Stimulated activated CD4-positive, alpha-beta T cell treated with anti-CD3 and anti-CD28 coated beads, Interleukin-1b, Interleukin-23, amount 100 ng/mL, for 24 hours (primary cell): ENCODE measurements at regions not wholly inside any gene's neighbourhood (a gene's known extent, or its start where the extent isn't known, plus 50 kb on each side); places are given as distances from the start of the nearest gene placed in this dataset.

ENCODE experiments used
- DNase-seq, 4 experiments: peaks; one replicate each; pipeline ENCODE4 v3.0.0-alpha.2; 2020; ENCODE audit warnings: low read depth in 4 of 4, low spot score in 1 of 4

DNA sequence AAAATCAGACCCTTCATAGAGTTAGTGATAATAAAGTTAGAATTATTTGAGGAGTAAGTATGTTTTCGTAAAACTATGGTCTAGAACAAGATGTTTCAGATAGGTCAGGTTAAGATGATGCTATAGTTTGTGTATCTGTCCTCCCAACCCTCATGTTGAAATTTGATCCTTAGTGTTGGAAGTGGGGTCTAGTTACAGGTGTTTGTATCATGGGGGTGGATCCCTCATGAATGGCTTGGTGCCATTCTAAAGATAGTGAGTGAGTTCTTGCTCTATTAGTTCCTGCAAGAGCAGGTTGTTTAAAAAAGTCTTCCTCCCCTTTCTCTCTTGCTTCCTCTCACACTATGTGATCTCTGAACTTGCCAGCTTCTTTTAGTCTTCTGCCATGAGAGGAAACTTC, 707.3 kb upstream of the FOXG1 start:
- no peak for DNase-seq

DNA sequence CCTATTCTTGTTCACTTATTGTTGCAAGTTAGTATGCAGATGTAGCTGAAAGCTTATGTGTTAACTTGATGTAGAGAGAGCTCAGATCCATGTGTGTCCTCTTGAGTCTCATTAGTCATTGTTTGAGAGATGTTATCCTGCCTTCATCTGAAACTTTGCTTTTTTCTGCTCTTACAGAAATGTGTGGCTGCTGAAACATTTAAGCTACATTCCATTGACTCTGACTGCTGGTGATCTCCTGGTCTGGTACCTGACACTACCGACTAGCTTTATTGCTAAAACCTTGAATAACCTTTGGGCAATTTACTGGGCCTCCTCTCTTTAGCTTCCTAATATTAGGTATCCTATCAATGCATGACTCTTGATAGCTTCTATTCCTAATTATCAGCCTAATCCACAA, 705.6 kb upstream of the FOXG1 start:
- no peak for DNase-seq

DNA sequence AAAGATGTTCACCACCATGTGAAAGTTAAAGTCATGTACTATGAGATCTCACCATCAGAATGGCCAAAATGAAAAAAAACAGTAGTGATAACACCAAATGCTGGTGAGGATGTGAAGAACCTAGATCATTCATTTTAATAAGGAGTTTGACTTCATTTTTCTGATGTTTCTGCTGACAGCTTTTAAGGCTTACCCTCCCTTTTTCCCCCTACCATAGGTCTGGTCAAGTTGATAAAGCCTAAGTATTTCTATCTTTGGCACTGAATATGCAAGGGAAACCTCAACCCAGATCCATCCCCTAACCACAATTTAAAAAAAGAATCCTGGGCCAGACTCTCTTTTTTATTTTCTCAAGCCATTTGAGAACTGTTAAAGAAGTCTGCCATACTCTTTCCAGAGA, 689.6 kb upstream of the FOXG1 start:
- no peak for DNase-seq

DNA sequence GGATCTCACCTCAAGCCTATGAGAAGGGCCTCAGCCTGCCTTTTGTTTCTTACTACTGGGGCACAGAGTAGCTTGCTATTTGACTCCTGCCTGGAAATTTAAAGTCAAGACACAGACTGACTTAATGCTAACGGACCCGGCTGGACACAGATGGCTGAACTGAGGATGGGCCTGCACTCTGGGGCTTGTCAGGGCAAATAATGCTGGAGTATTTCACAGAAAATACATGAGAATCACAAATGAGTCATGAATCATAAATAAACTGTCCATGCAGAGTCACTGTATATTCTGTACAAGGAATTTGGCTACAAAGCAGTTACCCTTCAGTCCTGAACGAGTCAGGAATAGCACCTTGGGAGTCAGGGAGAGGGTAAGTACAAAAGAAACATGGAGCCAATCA, 683.2 kb upstream of the FOXG1 start:
- no peak for DNase-seq

DNA sequence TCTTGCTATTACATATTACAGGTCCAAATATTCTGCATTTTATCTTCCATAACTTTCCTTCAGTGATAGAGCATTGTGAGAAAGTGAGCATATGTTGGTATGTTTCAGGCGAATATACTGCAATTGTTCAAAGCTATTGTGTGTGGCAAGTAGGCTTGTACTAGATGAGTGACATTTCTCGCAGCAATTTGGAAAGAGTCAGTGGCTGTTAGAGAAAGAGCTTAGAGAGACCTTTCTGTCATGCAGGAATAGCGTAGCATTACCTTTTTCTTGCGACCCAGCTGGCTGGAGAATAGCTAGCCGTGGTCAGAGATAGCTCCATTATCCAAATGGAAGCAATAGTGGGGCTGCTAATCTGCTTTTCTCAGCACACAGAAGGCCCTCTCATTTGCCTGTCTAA, 678.5 kb upstream of the FOXG1 start:
- DNase-seq, result no peak

DNA sequence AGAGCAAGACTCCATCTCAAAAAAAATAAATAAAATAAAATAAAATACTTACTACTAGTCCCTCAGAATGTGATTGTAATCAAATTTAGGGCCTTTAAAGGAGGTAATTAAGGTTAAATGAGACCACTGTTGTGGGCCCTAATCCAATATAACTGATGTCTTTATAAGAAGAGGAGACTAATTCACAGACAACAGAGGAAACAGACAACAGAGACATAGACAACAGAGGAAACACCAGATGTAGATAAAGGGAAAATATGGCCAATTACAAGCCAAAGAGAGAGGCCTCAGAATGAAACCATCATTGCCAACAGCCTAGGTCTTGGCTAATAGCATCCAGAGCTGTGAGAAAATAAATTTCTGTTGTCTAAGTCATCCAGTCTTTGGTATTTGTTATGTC, 669.0 kb upstream of the FOXG1 start:
- DNase-seq, result no peak

DNA sequence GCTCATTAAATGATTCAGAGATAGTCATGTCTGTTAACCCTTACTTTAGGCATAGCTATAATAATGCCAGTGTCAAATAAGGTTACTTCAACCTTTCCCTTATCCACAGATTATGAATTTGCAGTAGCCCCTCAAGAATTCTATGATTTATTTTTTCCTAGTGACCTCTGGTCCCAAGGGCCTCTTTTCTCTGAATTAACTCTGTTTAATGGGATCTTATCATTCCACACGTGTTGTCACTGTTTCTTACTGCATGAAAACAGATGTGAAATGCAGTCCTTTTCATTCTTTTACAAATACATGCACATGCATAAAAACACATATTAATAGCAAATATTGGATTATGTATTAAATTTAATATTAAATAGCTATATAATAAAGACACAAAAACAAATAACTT, 667.7 kb upstream of the FOXG1 start:
- no peak for DNase-seq

DNA sequence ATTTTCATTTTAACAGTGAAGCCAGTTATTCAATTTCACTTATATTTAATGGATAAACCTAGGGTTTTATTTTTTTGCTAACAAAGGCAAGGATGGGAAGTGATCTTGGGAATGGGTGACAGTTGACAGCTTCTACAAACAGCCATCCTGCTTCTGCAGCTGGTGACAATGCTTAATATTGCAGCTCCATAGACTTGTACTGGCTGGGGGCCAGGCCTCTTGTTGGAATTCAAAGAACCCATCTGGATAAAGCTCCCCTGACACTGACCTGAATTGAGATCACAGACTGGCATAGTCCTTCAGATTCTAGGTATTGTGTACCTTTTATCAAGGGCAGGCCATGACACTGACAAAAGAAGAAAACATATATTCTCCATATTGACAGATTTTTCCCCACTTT, 664.6 kb upstream of the FOXG1 start:
- no peak for DNase-seq

DNA sequence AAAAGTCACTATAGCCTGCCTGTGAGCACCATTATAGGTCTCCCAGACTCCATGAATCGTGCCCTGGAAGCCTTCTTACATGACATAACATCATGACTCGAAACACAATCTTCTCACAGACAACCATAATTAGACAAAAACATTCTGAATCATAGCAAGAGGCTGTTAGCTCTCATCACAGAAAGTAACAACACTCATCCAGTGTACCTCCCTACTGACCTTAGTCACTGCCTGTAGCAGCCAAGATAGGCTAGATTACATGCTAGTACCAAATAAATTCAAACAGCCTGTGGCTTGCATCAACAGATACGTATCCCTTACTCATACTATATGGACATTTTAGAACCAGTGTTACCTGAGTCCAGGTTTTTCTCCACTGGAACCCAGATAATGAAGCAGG, 663.8 kb upstream of the FOXG1 start:
- DNase-seq, result no peak

DNA sequence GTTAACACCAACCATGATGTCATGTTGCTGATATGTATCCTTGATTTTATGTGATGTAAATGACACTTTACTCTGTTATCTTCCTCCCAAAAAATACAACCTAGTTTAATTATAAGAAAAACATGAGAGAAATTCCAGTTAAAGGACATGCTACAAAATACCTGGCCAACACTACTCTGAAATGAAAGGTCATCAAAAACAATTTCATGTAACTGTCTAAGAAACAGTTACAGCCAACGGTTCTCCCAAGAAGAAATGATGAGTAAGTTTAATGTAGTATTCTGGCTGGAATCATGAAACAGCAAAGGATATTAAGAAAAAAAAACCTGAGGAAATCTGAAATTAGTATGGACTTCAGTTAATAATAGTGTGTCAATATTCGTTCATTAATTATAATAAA, 653.3 kb upstream of the FOXG1 start:
- DNase-seq, result no peak

DNA sequence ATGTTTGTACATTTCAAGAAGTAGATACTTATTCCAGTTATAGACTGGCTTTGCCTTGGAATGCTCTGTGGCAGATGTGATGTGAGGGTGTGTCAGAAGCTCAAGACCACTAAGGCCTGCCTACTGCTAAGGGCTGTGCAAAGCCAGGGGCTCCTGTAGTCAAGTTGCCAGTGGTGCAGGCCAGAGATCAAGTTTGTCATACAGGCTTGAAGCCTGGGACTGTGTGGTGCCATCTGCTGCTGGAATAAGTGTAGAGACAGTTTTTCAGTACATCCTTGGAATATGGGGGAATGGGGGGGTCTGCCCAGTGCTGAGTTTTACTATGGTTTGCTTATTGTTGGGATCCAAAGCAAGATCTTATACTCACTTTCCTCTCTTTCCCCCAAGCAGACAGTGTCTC, 649.9 kb upstream of the FOXG1 start:
- DNase-seq, result no peak

DNA sequence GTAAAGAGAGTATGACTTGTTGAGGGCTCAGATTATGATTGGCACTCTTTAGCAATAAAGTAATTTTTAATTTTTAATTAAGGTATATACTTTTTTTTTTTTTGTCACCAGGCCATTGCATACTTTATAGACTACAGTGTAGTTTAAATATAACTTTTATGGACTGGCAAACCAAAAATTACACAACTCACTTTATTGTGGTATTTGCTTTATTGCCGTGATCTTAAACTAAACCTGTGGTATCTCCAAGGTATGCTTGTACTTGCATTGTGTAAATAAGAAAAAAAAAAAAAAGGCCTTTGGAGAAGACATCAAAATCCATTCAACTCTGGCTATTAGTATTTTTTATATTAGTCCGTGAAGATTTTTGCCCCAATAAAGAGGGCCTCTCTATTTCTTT, 646.7 kb upstream of the FOXG1 start:
- no peak for DNase-seq

DNA sequence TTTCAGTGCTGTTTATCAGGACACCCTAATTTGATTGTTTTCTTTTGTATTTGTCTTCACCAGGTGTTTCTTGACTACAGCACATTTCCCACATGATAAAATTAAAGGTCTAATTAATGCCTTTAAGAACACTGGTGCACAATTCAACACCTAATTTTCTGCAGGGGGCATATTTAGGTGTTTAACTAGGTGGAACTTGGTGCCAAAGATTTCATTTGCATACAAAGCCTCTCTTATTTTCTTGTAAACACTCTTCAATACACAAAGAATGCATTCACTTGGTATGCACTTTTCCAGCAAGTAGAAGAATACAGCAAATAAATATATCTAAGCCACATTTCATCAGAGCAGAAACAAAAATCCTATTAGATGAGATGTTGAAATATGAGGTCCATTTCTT, 646.2 kb upstream of the FOXG1 start:
- no peak for DNase-seq

DNA sequence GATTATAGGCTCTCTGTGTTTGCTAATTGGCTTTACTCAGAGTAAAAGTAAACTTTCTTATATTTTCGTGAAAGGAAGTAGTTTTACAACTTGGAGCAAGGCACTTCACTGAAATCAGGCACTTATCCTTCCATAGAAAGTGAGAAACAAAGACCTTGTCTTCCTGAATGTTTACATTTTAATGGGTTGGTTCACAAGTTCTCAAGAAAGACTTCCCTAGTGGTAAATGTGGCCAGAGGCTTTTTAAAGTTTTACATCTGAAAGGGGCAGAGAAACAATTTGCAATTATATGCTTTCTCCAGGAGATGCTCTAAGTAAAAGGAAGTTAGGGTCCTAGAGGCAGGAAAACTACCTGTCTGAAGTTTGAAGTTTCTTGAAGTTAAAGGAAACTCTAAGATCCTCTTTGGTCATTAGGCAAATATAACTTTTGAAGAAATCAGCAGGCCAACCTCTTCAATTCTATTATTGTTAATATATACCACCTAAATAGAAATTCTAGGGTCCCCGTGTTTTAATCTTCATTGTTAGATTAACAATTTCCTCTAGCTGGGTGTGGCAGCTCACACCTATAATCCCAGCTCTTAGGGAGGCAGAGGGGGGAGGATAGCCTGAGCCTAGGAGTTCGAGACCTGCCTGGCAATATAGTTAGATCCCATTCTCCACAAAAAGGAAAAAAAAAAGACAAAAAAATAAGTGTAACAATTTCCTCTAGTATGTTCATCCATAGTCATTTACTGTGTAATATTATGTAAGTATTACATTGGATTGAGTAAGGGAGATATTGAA, 644.9 kb upstream of the FOXG1 start:
- no peak for DNase-seq

DNA sequence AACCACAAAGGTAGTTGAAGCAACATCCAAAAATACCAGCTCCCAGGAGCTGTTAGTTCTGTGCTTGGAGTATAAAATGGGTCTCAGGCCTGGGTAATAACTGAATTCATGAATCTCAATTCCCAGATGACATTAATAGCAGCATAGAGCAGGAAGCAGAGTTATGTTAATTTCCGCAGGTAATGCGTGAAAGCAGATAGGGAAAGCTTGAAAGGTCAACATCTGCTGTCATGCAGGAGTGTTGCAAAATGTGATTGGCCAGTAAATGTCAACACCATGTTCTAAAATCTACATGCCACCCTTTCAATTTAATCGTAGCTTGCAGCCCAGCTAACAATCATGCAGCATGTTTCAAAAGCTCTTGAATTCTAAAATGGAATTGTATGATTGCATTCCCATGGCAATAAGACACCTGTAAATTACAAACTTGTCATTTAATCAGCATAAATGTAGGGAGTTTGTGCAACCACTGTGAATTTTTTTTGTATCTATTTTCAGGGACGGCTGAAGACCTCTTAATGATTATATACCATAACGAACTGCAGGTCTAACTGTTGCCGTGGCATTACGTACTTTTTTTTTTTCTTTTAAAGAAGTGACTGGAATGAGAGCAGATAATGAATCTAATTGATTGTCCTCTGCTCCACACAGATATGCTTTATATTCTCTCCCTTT, 635.8 kb upstream of the FOXG1 start:
- no peak for DNase-seq

DNA sequence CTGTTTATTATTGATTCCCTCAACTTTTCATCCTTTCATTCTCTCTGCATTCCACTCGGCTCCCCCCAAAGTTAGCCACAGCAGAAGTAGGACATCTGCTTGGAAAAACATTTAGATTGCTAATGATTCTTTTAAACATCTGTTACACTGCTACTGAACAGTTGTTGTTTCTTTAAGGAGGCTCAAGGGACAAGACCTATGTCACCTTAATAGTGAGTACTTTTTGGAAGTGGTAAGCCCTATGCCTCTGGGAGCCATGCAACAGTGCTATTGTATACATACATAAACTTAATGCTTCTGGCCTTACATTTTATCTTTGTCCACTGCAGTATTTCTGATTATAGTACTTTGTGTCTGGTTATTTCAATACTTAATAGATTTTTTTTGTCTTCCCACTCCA, 628.2 kb upstream of the FOXG1 start:
- no peak for DNase-seq

DNA sequence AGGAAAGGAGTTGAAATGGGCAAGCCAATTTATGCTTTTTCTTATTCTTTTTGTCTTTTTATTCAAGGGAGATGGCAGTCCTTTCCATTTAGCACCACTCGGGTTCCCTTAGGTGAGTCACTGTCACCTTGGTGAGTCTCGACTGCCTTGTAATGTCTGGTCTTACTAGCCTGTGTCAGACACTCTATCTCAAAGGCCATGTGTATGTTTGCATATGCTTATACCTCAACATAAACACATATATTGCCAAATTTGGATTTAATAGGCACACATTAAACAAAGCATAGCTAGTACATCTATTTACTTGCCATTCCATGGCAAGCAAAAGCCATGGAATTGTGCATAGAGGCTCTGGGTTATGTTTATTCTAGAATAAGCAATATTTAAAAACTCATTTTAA, 624.9 kb upstream of the FOXG1 start:
- DNase-seq, result no peak

DNA sequence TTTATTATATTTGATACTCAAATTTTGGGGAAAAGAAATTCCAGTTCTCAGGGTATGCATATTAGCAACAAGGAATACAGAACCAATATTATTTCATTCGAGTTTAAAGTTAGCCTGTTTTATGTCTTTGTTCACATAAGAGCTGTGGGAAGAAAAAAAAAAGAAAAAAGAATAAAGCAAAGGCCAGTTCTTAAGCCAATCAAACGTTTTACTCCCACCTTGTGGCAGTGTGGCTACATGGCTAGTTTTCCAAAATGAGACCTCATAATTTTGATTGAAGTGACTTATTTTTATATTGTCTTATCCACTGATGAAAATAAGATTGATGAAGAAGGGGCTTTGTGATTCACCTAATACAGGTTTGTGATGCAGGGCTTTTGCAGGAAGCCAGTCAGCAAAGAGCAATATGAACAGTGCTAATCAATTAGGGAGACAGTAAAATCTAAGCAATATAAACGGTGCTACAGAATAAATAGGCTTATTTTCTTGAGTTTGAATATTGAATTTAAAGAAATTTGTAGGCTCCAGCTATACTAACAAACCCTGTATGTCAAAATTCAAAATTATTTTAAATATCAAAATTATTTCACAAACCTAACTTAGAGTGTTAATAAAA, 624.1 kb upstream of the FOXG1 start:
- DNase-seq, result no peak

DNA sequence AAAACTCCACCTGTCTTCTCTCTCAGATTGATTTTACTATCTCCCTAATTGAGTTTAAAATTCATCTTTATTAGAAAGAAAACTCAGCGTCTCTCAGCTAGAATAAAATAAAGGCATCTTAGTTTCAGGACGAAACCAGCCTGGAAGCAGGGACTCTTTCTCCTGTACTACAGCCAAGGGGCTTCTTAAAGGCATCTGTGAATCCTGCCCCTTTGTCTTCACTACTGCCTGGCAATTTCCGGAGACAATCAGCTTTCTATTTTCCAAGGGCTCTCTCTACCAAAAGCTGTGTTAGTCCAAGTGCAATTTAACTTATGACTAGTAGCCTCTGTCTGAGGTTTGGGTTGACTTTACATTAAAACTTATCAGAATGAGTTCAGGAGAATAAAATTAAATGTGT, 623.3 kb upstream of the FOXG1 start:
- no peak for DNase-seq

DNA sequence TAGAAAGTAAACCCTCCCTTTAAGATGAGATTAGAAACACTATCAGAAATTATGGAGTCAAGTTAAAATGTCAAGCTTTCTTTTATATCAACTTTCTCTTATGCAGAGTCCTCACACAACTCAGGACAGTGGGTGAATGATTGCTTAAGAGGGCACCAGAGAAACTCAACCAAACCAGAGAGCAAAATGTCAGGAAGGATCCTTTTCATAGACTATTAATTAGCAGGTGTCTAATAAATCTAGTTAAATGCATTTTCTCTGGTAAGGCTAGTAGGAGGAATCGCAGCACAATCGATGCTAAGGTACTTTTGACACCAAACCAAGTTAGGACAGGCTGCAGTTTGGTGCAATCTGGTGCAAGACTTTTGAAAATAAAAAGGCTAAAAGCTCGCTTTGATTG, 614.7 kb upstream of the FOXG1 start:
- DNase-seq, result no peak

DNA sequence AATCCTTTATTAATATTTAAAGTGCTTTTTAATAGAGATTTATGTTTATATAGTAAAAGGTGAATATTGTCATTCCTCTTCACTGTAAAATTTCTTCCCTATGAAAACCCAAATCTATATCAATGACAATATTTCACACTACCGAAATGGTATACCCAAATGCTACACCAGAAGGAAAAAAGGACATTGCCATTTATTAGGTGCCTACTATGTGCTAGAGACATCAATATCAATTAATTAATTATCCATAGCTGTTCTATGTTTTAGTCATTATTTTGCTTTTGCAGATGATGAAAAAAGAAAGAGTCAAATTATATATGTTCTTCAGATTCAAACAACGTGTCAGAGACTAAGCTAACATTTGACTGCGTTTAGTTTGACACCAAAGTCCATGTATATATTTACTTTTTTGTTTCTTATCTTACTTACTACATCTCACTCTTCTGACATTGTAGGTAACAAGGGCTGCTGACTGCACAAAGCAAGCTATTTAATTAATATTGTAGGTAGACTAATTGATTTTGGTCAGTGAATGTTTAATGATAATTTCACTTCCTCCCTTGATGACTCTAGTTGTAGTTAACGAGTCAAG, 614.0 kb upstream of the FOXG1 start:
- no peak for DNase-seq

DNA sequence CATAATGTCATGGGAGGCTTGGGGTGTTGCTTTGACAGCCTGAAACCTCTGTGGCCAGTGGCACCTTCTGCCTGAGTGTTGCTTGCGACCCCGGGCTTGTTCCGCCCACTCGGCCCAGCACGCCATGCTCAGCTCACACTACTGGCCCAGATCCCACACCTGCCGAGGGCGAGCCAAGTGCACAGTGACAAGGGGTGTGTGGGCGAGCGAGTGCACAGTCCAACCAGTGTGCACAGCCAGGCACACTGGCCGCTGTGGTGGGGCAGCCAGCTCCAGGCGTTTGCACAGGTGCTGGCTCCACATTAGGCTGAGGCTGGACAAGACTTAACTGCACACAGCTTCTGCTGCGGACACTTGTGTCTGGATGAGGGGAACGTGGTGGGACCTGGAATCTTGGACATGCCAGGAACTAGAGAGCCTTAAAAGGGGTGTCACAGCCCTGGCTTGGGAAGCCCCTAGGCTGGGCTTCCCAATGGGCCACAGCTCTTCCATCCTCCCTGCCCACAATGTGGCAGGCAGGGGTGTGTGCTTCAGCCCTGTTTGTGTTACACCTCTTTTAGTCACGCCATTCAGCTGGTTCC, 609.2 kb upstream of the FOXG1 start:
- no peak for DNase-seq
